SK-N-MC (cell line): ENCODE measurements at regions not wholly inside any gene's neighbourhood (a gene's known extent, or its start where the extent isn't known, plus 50 kb on each side); places are given as distances from the start of the nearest gene placed in this dataset.

Source experiments
- EZH2 ChIP-seq: fragments of 200-600 bp; sonication (generic); IDR thresholded peaks from one replicate; pipeline ENCODE4 v1.6.1; 2017; ENCODE audit warnings: antibody characterized with exemption
- FOXP2 ChIP-seq: optimal IDR thresholded peaks from 2 replicates; pipeline ENCODE3; 2011; ENCODE audit warnings: mild to moderate bottlenecking, moderate library complexity; ENCODE audit not compliant: insufficient read depth; ENCODE audit errors: extremely low read length, control extremely low read depth
- POLR2AphosphoS5 ChIP-seq: IDR thresholded peaks from 2 replicates; pipeline ENCODE4 v1.6.1; 2012; ENCODE audit warnings: mild to moderate bottlenecking, low read depth, low read length, borderline replicate concordance

DNA sequence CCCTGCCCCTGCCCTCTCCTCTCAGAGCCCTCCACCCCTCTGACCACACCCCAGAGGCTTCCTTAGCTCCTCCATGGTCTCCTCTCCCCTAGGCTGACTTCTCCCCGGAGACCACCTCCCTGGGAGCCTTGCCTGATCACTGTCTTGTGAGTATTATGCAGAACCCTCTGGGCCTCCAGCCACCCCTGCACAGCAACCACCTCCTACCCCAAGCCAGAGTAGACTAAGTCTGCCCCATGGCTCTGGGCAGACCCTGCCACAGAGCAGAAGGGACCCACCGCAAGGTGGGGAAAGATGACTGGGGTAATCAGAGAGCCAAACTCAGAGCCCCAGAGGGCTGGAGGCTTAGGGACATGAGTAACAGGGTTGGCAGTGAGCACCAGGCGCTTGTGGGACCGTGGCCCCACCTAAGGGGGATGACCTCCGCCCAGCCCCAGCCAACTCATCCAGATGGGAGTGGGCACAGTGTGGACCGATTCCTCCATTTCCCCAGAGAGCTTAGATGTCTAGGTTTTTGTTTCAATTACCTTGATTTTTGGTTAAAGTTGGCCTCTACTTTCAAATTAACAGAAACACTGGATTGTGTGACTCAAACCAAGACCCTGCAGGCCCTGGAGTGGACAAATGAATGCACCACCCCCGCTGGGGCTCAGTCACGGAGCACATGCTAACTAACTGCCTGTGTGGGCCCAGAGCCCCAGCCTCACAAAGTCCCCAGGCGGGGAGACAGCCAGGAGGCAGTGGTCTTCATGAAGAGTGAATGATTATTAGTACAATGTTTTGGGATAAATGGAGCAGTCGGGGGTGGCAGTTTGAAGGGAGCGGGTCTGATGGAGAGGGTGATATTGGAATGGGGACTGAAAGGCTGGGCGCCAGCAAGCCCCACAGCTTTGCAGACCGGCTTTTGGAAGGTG is 119.4 kb upstream of the PRR20G start:
- TF ChIP-seq POLR2AphosphoS5, result no peak
- TF ChIP-seq EZH2, result peak; percentile 36
- no peak for TF ChIP-seq FOXP2
